Fibroblast of villous mesenchyme (primary cell): ENCODE measurements at regions not wholly inside any gene's neighbourhood (a gene's known extent, or its start where the extent isn't known, plus 50 kb on each side); places are given as distances from the start of the nearest gene placed in this dataset.

Experiments used
- DNase-seq: peaks from one replicate; pipeline ENCODE4 v3.0.0-alpha.2; 2010; ENCODE audit warnings: low read depth
- H3K4me3 ChIP-seq: 2 replicates; pipeline ENCODE4 v1.5.1; 2011; ENCODE audit warnings: low read depth, mild to moderate bottlenecking, low read length
- TF ChIP-seq, protein P1 (sequence below): IDR thresholded peaks from 2 replicates; pipeline ENCODE4 v1.5.1; 2012; ENCODE audit warnings: low read depth, mild to moderate bottlenecking, low read length; ENCODE audit not compliant: insufficient read depth

DNA sequence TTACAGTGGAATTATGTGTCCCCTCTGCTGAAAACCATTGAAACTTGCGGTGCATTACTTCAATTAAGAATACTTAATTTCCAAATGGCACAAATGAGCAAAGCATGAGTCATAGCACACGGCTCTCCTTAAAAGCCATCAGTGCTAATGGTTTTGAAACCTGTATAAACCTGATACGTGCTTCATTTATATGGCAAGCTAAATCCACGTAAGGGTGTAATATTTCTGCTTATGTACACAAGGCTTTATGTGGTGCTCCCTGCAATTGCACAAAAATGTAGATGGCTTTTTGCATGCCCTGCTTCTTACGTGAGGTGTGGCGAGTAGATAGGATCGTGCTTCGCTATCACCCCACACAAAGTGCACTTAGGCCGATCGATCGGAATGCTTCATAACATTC, 840.9 kb downstream of the GALR1 start:
- H3K4me3 ChIP-seq: no peak overlapping the region
- TF ChIP-seq, protein P1, sequence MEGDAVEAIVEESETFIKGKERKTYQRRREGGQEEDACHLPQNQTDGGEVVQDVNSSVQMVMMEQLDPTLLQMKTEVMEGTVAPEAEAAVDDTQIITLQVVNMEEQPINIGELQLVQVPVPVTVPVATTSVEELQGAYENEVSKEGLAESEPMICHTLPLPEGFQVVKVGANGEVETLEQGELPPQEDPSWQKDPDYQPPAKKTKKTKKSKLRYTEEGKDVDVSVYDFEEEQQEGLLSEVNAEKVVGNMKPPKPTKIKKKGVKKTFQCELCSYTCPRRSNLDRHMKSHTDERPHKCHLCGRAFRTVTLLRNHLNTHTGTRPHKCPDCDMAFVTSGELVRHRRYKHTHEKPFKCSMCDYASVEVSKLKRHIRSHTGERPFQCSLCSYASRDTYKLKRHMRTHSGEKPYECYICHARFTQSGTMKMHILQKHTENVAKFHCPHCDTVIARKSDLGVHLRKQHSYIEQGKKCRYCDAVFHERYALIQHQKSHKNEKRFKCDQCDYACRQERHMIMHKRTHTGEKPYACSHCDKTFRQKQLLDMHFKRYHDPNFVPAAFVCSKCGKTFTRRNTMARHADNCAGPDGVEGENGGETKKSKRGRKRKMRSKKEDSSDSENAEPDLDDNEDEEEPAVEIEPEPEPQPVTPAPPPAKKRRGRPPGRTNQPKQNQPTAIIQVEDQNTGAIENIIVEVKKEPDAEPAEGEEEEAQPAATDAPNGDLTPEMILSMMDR: no peak

DNA sequence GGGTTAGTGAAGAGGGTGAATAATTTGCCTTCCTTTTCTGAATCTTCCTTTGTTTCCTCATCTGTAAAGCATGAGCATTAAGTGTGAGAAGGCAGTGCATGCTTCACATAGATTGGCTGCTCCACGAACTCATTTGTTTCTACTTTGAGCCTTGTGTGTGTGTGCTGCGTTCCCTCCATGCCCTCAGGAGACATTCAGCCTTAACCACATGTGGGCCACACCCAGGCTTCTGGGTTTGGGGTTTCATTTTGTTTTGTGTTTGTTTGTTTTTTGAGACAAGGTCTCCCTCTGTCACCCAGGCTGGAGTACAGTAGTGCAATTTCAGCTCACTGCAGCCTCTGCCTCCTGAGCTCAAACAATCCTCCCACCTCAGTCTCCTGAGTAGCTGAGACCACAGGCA, 843.3 kb downstream of the GALR1 start:
- no peak overlapping the region for H3K4me3 ChIP-seq
- TF ChIP-seq, protein P1: no peak
- DNase-seq: no peak

More for the DNA sequence above, 840.9 kb downstream of the GALR1 start:
- no peak for DNase-seq

DNA sequence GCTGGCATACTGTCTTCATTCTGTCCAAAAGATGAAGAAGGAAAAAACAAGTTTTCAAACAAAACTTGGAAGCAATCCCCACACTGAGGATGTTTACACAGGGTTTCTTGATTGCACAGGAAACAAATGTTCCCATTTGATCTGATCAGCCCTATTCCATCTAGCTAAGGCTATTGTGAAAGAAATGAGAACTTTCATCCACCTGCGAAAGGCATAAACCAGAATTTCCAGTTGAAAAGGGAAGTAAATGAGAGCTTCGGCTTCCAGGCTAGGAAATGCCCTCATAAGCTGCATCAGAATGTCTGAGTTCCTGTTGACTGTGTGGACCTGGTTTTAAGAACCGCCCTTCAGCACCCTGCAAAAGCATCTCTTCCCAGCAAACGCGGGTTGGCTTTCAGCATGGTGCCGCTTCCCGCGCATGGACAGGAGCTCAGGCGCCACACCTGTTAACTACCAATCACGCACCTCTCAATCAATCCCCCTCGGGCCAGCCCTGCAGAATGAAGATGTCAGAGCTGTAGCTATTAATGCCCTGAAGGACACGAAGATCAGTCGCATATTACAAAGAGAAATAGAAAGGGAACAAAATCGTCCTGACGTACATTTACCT, 850.4 kb downstream of the GALR1 start:
- H3K4me3 ChIP-seq: no peak overlapping the region
- TF ChIP-seq, protein P1: no peak
- no peak for DNase-seq

DNA sequence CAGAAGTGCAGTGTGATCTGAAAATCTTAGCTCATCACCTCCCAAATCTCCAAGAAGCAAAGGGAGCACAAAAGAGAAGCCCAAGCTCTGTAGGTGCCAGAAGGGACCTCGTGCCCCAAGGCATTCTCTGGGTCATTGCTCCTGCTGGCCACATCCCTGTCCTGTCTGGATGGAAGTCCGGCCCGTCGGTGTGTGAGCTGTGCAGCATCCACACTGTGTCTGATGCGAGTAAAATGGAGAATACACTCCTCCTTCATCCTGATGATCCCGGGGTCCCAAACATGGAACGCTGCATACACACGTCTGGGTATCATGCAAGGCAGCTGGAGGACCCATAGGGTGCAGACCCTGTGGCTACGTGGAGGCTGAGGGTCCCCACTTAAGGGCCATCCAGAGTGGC, 851.4 kb downstream of the GALR1 start:
- no peak for DNase-seq
- TF ChIP-seq, protein P1: no peak
- H3K4me3 ChIP-seq: no peak overlapping the region

DNA sequence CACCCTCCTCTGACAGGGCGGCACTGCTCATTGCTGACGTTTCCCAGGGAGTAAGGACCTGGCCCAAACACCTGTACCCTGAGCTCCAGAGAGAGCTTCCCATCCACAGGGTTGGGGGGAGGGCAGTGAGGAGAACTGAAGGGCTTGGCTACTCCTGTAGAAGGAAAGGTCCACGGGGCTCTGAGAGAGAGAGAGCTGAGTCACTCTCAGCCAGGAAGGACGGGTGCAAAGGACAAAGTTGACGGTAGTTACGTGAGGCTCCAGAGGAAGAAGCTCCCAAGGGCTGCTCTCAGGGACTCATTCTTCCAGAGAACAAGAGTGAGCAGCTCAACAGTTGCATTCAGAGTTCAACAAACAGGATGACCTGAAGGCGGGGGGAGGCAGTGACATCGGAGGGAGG, 852.5 kb downstream of the GALR1 start:
- no peak for DNase-seq
- TF ChIP-seq, protein P1: no peak

DNA sequence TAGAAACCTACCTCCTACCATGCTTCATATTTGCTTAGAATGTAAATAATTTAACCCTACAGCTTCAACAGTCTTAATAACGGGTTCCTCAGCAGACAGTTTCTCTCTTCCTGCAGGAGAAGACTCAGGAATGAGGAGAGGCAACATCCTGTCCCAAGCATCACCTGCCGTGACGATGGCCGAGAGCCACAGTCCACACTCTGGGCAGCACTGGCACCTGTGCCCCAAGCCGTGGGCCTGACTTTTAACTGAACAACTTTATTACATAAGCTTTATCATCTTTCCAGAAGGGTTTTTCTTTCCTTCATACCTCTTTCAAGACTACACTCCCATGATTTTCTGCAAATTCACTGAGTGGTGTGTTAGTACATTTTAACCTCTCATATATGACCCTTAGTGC, 856.0 kb downstream of the GALR1 start:
- TF ChIP-seq, protein P1: no peak

More for the DNA sequence above, 852.5 kb downstream of the GALR1 start:
- H3K4me3 ChIP-seq: no peak overlapping the region

DNA sequence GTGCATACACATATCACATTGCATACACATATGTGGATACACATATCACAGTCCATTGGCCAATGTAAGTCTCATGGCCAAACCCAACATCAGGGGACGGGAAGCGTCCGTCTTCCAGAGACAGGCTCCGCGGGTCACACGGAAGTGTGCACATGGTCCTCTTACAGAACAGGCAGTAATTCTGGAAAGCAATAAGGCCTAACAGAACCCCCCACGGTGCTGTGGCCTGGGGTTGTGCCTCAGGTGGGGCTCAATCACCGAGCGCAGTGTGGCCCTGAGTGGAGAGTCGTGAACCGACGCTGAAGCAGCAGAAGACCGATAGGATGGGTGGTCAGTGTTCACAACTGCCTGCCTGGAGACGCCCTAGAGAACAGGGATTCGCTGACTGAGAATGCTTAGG, 857.3 kb downstream of the GALR1 start:
- DNase-seq: no peak
- TF ChIP-seq, protein P1: no peak
- H3K4me3 ChIP-seq: no peak overlapping the region

More for the DNA sequence above, 856.0 kb downstream of the GALR1 start:
- no peak overlapping the region for H3K4me3 ChIP-seq
- DNase-seq: no peak
